Neural cell (in vitro differentiated cells): ENCODE measurements at regions not wholly inside any gene's neighbourhood (a gene's known extent, or its start where the extent isn't known, plus 50 kb on each side); places are given as distances from the start of the nearest gene placed in this dataset.

Experiments
- EZH2 ChIP-seq: fragments of 200-600, 300-800 bp; shearing (Covaris generic), sonication (generic); IDR thresholded peaks from 2 replicates; pipeline ENCODE4 v1.6.1; 2014; ENCODE audit warnings: antibody characterized with exemption, low read length, borderline replicate concordance, mild to moderate bottlenecking; ENCODE audit not compliant: insufficient read depth, poor library complexity, severe bottlenecking
- TAF1 ChIP-seq: IDR thresholded peaks from 2 replicates; pipeline ENCODE4 v1.6.1; 2012; ENCODE audit warnings: low read depth
- TF ChIP-seq, protein P1 (sequence below): fragments of 450-650 bp; IDR thresholded peaks from 2 replicates; pipeline ENCODE4 v1.5.1; 2014; ENCODE audit warnings: antibody characterized with exemption, mild to moderate bottlenecking, moderate library complexity; ENCODE audit not compliant: poor library complexity, severe bottlenecking

DNA sequence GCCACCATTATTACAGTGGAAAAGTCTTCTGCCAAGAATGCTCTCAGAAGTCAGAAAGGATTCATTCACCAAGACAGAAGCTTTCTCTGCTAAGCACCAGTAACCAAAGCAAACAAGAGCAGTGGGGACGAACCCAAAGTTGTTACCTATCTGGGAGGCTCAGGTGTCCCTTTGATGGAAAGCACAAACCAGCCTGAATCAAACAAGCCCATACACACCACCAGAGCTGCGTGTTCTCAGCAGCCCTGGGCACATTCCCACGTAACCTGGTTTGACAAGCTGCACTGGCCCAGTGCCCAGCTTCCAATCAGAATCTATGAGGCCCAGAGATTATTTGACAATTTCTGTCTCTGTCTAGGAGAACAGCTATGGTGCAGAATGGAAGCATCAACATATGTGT lies 252.6 kb downstream of the ACTL7B start:
- TF ChIP-seq TAF1: no peak
- TF ChIP-seq, protein P1, sequence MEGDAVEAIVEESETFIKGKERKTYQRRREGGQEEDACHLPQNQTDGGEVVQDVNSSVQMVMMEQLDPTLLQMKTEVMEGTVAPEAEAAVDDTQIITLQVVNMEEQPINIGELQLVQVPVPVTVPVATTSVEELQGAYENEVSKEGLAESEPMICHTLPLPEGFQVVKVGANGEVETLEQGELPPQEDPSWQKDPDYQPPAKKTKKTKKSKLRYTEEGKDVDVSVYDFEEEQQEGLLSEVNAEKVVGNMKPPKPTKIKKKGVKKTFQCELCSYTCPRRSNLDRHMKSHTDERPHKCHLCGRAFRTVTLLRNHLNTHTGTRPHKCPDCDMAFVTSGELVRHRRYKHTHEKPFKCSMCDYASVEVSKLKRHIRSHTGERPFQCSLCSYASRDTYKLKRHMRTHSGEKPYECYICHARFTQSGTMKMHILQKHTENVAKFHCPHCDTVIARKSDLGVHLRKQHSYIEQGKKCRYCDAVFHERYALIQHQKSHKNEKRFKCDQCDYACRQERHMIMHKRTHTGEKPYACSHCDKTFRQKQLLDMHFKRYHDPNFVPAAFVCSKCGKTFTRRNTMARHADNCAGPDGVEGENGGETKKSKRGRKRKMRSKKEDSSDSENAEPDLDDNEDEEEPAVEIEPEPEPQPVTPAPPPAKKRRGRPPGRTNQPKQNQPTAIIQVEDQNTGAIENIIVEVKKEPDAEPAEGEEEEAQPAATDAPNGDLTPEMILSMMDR: no peak
- TF ChIP-seq EZH2: no peak
